ENCODE measurements at regions not wholly inside any gene's neighbourhood (a gene's known extent, or its start where the extent isn't known, plus 50 kb on each side); places are given as distances from the start of the nearest gene placed in this dataset.

- no peak for TF ChIP-seq CTCF (IDR thresholded peaks at IDR 0.05)
- TF ChIP-seq POLR2A (IDR thresholded peaks at IDR 0.05; ENCODE audit: low read depth) = no peak
- TF ChIP-seq POLR2AphosphoS5 (IDR thresholded peaks at IDR 0.05) = no peak
These were observed 51.3 kb upstream of the LYST start for GRCh38 chr1:235918032-235918431.

Measured in esophagus muscularis mucosa (tissue), 3 donors.